ENCODE measurements at regions not wholly inside any gene's neighbourhood (a gene's known extent, or its start where the extent isn't known, plus 50 kb on each side); places are given as distances from the start of the nearest gene placed in this dataset.

GRCh38 chr2:41294331-41294730 lies 753.5 kb upstream of the PKDCC start:
- intact Hi-C loops (cut with DNase I; ENCODE audit: low total_unique reads): no loop called here
- Histone ChIP-seq H3K27ac (no peak overlapping the region), H3K9me3 (no peaks in the 10 kb centered on the region), H3K36me3 (no peaks in the 10 kb centered on the region), H3K4me1 (no peaks in the 10 kb centered on the region), H3K4me3 (no peak overlapping the region), H3K27me3 (no peaks in the 10 kb centered on the region)
- no peak for TF ChIP-seq CTCF (IDR thresholded peaks at IDR 0.05)
- no peak for DNase-seq

- Histone ChIP-seq H3K27me3 (no peaks in the 10 kb centered on the region), H3K27ac (no peak overlapping the region), H3K36me3 (no peaks in the 10 kb centered on the region), H3K9me3 (no peaks in the 10 kb centered on the region), H3K4me1 (no peaks in the 10 kb centered on the region), H3K4me3 (no peak overlapping the region)
- TF ChIP-seq POLR2A (IDR thresholded peaks at IDR 0.05) (no peak), CTCF (IDR thresholded peaks at IDR 0.05) (no peak)
- intact Hi-C loops (cut with DNase I; ENCODE audit: low total_unique reads): no loop called here
- DNase-seq: no peak
These were observed 734.7 kb upstream of the PKDCC start for GRCh38 chr2:41313082-41313481.

GRCh38 chr2:41314511-41315070 lies 733.2 kb upstream of the PKDCC start:
- intact Hi-C loops (cut with DNase I; ENCODE audit: low total_unique reads): no loop called here
- H3K9me3 ChIP-seq: no peaks in the 10 kb centered on the region
- no peak for TF ChIP-seq CTCF (IDR thresholded peaks at IDR 0.05)
- TF ChIP-seq POLR2A (IDR thresholded peaks at IDR 0.05): no peak
- H3K27me3 ChIP-seq: no peaks in the 10 kb centered on the region
- no peaks in the 10 kb centered on the region for H3K4me1 ChIP-seq
- DNase-seq: no peak
- H3K4me3 ChIP-seq: no peak overlapping the region
- no peaks in the 10 kb centered on the region for H3K36me3 ChIP-seq
- no peak overlapping the region for H3K27ac ChIP-seq

GRCh38 chr2:41319437-41319836 lies 728.4 kb upstream of the PKDCC start:
- no peak overlapping the region for H3K27ac ChIP-seq
- H3K36me3 ChIP-seq: no peaks in the 10 kb centered on the region
- no peak overlapping the region for H3K4me3 ChIP-seq
- intact Hi-C loops (cut with DNase I; ENCODE audit: low total_unique reads): no loop called here
- no peak for DNase-seq
- H3K4me1 ChIP-seq: no peaks in the 10 kb centered on the region
- TF ChIP-seq POLR2A (IDR thresholded peaks at IDR 0.05): no peak
- no peak for TF ChIP-seq CTCF (IDR thresholded peaks at IDR 0.05)
- no peaks in the 10 kb centered on the region for H3K9me3 ChIP-seq
- no peaks in the 10 kb centered on the region for H3K27me3 ChIP-seq

- intact Hi-C loops (cut with DNase I; ENCODE audit: low total_unique reads): no loop called here
- Histone ChIP-seq H3K4me1 (no peaks in the 10 kb centered on the region), H3K27ac (no peak overlapping the region), H3K36me3 (no peaks in the 10 kb centered on the region), H3K9me3 (no peaks in the 10 kb centered on the region), H3K27me3 (no peaks in the 10 kb centered on the region), H3K4me3 (no peak overlapping the region)
- no peak for TF ChIP-seq CTCF (IDR thresholded peaks at IDR 0.05)
- TF ChIP-seq POLR2A (IDR thresholded peaks at IDR 0.05): no peak
- no peak for DNase-seq
These were observed 727.3 kb upstream of the PKDCC start for GRCh38 chr2:41320491-41320890.

All from uterus (tissue), 3 donors.